CD4-positive, CD25-positive, alpha-beta regulatory T cell (primary cell): ENCODE measurements at regions not wholly inside any gene's neighbourhood (a gene's known extent, or its start where the extent isn't known, plus 50 kb on each side); places are given as distances from the start of the nearest gene placed in this dataset.

Experiments used
- ATAC-seq, 2 donors: fragments of 150-1000 bp; cut with Tn5 transposase; one replicate each; pipeline ENCODE4 v1.10.0; 2021; ENCODE audit warnings: low read depth in 2 of 2, moderate number of reproducible peaks in 2 of 2, moderate library complexity in 1 of 2
- DNase-seq, 3 donors: peaks; one replicate each; pipeline versions ENCODE4 v3.0.0 to v3.0.0-alpha.2; 2012 to 2022; ENCODE audit warnings: mixed read lengths in 1 of 3
- H3K27ac ChIP-seq: one replicate; pipeline ENCODE4 v1.7.0; 2013; ENCODE audit warnings: mild to moderate bottlenecking, low read length; ENCODE audit not compliant: insufficient read depth, poor library complexity, severe bottlenecking
- H3K27me3 ChIP-seq: one replicate; pipeline ENCODE4 v1.7.0; 2013; ENCODE audit warnings: low read length; ENCODE audit not compliant: control insufficient read depth, insufficient read depth
- H3K36me3 ChIP-seq: one replicate; pipeline ENCODE4 v1.7.0; 2013; ENCODE audit warnings: mild to moderate bottlenecking, low read length, moderate library complexity; ENCODE audit not compliant: control insufficient read depth, insufficient read depth
- H3K4me1 ChIP-seq: 2 replicates; pipeline ENCODE4 v1.7.0; 2013; ENCODE audit warnings: mild to moderate bottlenecking, low read length; ENCODE audit not compliant: insufficient read depth, control insufficient read depth, poor library complexity, severe bottlenecking
- H3K4me3 ChIP-seq: one replicate; pipeline ENCODE4 v1.7.0; 2013; ENCODE audit warnings: low read depth, mild to moderate bottlenecking, low read length, moderate library complexity
- H3K9me3 ChIP-seq, 2 experiments: 1 replicate in 1 of 2; 2 replicates in 1 of 2; pipeline ENCODE4 v1.7.0; 2013; ENCODE audit warnings: low read length in 2 of 2, mild to moderate bottlenecking in 1 of 2, moderate library complexity in 1 of 2; ENCODE audit not compliant: control insufficient read depth in 2 of 2
- H3K27ac Mint-ChIP-seq, 3 donors: one replicate each; pipeline ENCODE4 v1.8.0; 2020 to 2022; ENCODE audit warnings: mild to moderate bottlenecking in 3 of 3, mixed read lengths in 3 of 3, moderate library complexity in 2 of 3
- H3K27me3 Mint-ChIP-seq: one replicate; pipeline ENCODE4 v1.8.0; 2022; ENCODE audit warnings: mild to moderate bottlenecking, mixed read lengths
- H3K36me3 Mint-ChIP-seq: one replicate; pipeline ENCODE4 v1.8.0; 2020; ENCODE audit warnings: mixed read lengths
- H3K4me1 Mint-ChIP-seq, 4 donors: one replicate each; pipeline ENCODE4 v1.8.0; 2020 to 2022; ENCODE audit warnings: mixed read lengths in 4 of 4, mild to moderate bottlenecking in 1 of 4
- H3K4me3 Mint-ChIP-seq, 4 donors: one replicate each; pipeline ENCODE4 v1.8.0; 2020 to 2022; ENCODE audit warnings: mild to moderate bottlenecking in 4 of 4, mixed read lengths in 4 of 4, moderate library complexity in 3 of 4
- H3K9me3 Mint-ChIP-seq, 7 donors: one replicate each; pipeline ENCODE4 v1.8.0; 2020 to 2022; ENCODE audit warnings: mixed read lengths in 7 of 7, mild to moderate bottlenecking in 3 of 7, moderate library complexity in 2 of 7

GRCh38 chr2:146869328-146869727 lies 975.5 kb upstream of the ACVR2A start:
- Mint-ChIP-seq H3K27ac (peak overlapping the region in 1 of 3 donors; percentile 14), H3K27me3 (no peaks in the 10 kb centered on the region), H3K9me3 (peaks cover 1 to 8% (median 4%) of the 10 kb centered on the region in 7 donors), H3K36me3 (no peaks in the 10 kb centered on the region), H3K4me1 (no peaks in the 10 kb centered on the region), H3K4me3 (no peak overlapping the region)
- Histone ChIP-seq H3K4me1 (no peaks in the 10 kb centered on the region), H3K36me3 (no peaks in the 10 kb centered on the region), H3K27me3 (no peaks in the 10 kb centered on the region), H3K27ac (no peak overlapping the region), H3K9me3 (no peaks in the 10 kb centered on the region), H3K4me3 (no peak overlapping the region)
- ATAC-seq (no peak), DNase-seq (no peak)

GRCh38 chr2:146868051-146868450 lies 976.8 kb upstream of the ACVR2A start:
- Histone ChIP-seq H3K4me3 (no peak overlapping the region), H3K4me1 (no peaks in the 10 kb centered on the region), H3K27me3 (no peaks in the 10 kb centered on the region), H3K27ac (no peak overlapping the region), H3K9me3 (no peaks in the 10 kb centered on the region), H3K36me3 (no peaks in the 10 kb centered on the region)
- Mint-ChIP-seq H3K4me3 (no peak overlapping the region), H3K27me3 (no peaks in the 10 kb centered on the region), H3K27ac (no peak overlapping the region), H3K4me1 (no peaks in the 10 kb centered on the region), H3K36me3 (no peaks in the 10 kb centered on the region), H3K9me3 (peaks cover 1 to 9% (median 4%) of the 10 kb centered on the region in 7 donors)
- ATAC-seq: no peak
- no peak for DNase-seq

- Histone ChIP-seq H3K27me3 (no peaks in the 10 kb centered on the region), H3K27ac (no peak overlapping the region), H3K4me1 (no peaks in the 10 kb centered on the region), H3K4me3 (no peak overlapping the region), H3K9me3 (no peaks in the 10 kb centered on the region), H3K36me3 (no peaks in the 10 kb centered on the region)
- no peak for DNase-seq
- Mint-ChIP-seq H3K9me3 (peaks cover 1 to 9% (median 4%) of the 10 kb centered on the region in 7 donors), H3K36me3 (no peaks in the 10 kb centered on the region), H3K4me1 (no peaks in the 10 kb centered on the region), H3K4me3 (no peak overlapping the region), H3K27ac (no peak overlapping the region), H3K27me3 (no peaks in the 10 kb centered on the region)
- ATAC-seq: no peak
Observed at GRCh38 chr2:146867477-146867986, 977.3 kb upstream of the ACVR2A start.

- Histone ChIP-seq H3K27ac (no peak overlapping the region), H3K4me1 (no peaks in the 10 kb centered on the region), H3K9me3 (no peaks in the 10 kb centered on the region), H3K27me3 (no peaks in the 10 kb centered on the region), H3K36me3 (no peaks in the 10 kb centered on the region), H3K4me3 (no peak overlapping the region)
- Mint-ChIP-seq H3K4me3 (no peak overlapping the region), H3K27me3 (no peaks in the 10 kb centered on the region), H3K27ac (no peak overlapping the region), H3K36me3 (no peaks in the 10 kb centered on the region), H3K9me3 (peaks cover 0 to 7% (median 3%) of the 10 kb centered on the region in 7 donors), H3K4me1 (no peaks in the 10 kb centered on the region)
- DNase-seq (no peak), ATAC-seq (no peak)
Observed at GRCh38 chr2:146853741-146854444, 990.9 kb upstream of the ACVR2A start.

GRCh38 chr2:146852661-146853060 lies 992.2 kb upstream of the ACVR2A start:
- Histone ChIP-seq H3K27me3 (no peaks in the 10 kb centered on the region), H3K9me3 (no peaks in the 10 kb centered on the region), H3K27ac (no peak overlapping the region), H3K4me3 (no peak overlapping the region), H3K4me1 (no peaks in the 10 kb centered on the region), H3K36me3 (no peaks in the 10 kb centered on the region)
- Mint-ChIP-seq H3K27ac (no peak overlapping the region), H3K27me3 (no peaks in the 10 kb centered on the region), H3K36me3 (no peaks in the 10 kb centered on the region), H3K4me3 (no peak overlapping the region), H3K4me1 (no peaks in the 10 kb centered on the region), H3K9me3 (peaks cover 0 to 7% (median 2%) of the 10 kb centered on the region in 7 donors)
- ATAC-seq (no peak), DNase-seq (no peak)

- H3K4me1 Mint-ChIP-seq: no peaks in the 10 kb centered on the region
- Histone ChIP-seq H3K27me3 (no peaks in the 10 kb centered on the region), H3K27ac (no peak overlapping the region), H3K4me1 (no peaks in the 10 kb centered on the region), H3K4me3 (no peak overlapping the region), H3K36me3 (no peaks in the 10 kb centered on the region), H3K9me3 (no peaks in the 10 kb centered on the region)
- ATAC-seq: no peak
- no peak overlapping the region for H3K27ac Mint-ChIP-seq
- H3K27me3 Mint-ChIP-seq: no peaks in the 10 kb centered on the region
- H3K36me3 Mint-ChIP-seq: no peaks in the 10 kb centered on the region
- DNase-seq: no peak
- no peak overlapping the region for H3K4me3 Mint-ChIP-seq
- peaks cover 0 to 3% (median 2%) of the 10 kb centered on the region in 7 donors for H3K9me3 Mint-ChIP-seq
Observed at GRCh38 chr2:146850746-146851145, 994.1 kb upstream of the ACVR2A start.

- no peaks in the 10 kb centered on the region for H3K9me3 ChIP-seq
- no peak overlapping the region for H3K27ac ChIP-seq
- H3K4me1 Mint-ChIP-seq: no peaks in the 10 kb centered on the region
- H3K4me1 ChIP-seq: no peaks in the 10 kb centered on the region
- H3K4me3 ChIP-seq: no peak overlapping the region
- DNase-seq: no peak
- no peaks in the 10 kb centered on the region for H3K36me3 ChIP-seq
- ATAC-seq: no peak
- no peaks in the 10 kb centered on the region for H3K27me3 ChIP-seq
- no peak overlapping the region for H3K27ac Mint-ChIP-seq
- peaks cover 0 to 5% (median 0%) of the 10 kb centered on the region in 7 donors for H3K9me3 Mint-ChIP-seq
- no peak overlapping the region for H3K4me3 Mint-ChIP-seq
- H3K27me3 Mint-ChIP-seq: no peaks in the 10 kb centered on the region
- H3K36me3 Mint-ChIP-seq: no peaks in the 10 kb centered on the region
Observed at GRCh38 chr2:146847846-146848245, 997.0 kb upstream of the ACVR2A start.
